ENCODE measurements at regions not wholly inside any gene's neighbourhood (a gene's known extent, or its start where the extent isn't known, plus 50 kb on each side); places are given as distances from the start of the nearest gene placed in this dataset.

DNA sequence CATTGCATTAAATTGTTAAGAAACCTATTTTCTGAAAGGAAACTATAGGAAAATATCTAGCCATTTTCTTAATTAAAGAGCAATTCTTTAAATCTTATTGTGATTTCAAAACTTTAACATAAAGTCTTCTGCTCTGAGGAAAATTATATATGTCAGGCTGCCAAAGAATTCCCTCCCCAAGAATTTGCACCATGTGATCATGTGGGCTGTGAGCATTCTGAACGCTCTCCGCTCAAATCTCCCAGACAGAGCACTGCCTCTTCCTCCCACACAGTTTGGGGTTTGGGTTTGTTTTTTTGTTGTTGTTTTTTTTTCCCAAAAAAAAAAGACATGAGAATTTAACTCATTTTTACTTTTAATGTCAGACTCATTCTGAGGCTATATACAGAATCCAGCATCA, 155.9 kb upstream of the PALMD start:
- TF ChIP-seq POLR2A (IDR thresholded peaks at IDR 0.05) (no peak), CTCF (IDR thresholded peaks at IDR 0.05) (no peak)

Measured in adrenal gland (tissue), 5 donors.